NCI-H1694 (cell line): ENCODE measurements at regions not wholly inside any gene's neighbourhood (a gene's known extent, or its start where the extent isn't known, plus 50 kb on each side); places are given as distances from the start of the nearest gene placed in this dataset.
A peak's percentile ranks its signal among the peaks of the same experiment; 100 is the strongest.

Source experiments
- DNase-seq: peaks from one replicate; lab custom pipeline; 2025; lab: John Stamatoyannopoulos, UW

DNA sequence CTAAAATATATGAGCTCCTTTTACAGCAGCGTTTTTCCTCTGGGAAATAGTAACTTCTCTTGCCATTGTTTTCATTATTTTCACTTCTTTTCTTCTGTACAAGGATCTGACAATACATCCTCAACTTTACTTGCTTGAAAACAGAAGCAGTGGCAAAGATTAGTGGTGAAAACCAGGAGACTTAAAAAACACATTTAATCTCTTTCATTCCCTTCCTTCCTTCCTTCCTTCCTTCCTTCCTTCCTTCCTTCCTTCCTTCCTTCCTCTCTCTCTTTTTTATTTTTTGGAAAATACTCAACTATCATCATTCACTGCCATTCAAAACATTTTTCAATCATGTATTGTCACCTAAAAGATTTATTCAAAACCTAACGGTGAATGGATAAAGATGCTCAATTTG lies 1411.4 kb downstream of the NCAM2 start:
- no peak for DNase-seq

DNA sequence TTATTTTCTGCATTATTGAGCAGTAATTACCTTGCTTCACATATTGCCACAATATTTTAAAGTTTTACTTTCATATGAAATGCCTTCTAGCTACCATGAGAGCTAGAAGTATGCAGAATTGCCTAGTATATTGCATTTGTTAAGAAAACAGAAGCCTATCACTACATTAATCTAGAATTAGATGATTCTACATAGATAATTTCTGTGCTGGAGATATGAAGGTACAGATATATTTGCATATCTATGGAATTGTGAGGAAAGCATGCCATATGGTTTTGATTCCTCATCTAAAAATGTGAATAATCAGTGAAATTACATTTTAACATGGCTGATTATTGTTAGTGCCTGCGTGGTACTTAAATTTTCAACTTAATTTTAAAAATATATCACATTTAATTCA lies 1418.3 kb downstream of the NCAM2 start:
- no peak for DNase-seq

DNA sequence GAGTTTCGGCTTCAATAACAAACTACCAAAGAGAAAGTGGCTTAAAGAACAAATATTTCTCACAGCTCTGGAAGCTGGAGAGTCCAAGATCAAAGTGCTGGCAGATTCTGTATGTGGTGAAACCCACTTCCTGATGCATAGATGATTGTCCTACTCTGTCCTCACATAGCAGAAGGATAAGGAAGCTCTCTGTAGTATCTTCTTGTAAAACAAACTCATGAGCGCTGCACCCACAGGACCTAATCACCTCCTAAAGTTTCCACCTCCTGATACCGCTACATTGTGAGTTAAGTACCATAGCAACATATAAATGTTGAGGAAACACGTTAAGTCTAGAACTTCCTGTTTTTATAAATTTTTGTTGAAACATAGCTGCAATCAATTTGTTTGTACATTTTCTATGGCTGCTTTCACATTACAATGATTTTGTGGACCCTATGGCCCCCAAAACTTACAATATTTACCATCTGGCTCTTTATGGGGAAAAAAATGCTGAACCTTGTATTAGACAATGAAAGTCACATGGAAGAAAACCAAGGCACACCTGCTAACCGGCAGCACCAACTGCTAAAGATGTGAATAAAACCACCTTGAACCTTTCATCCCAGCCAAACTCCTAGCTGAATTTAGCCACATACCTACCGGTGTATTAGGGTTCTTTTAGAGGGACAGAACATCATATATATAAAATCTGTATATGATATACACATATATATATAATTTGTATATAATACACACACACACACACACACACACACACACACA lies 1423.4 kb downstream of the NCAM2 start:
- DNase-seq, result no peak

DNA sequence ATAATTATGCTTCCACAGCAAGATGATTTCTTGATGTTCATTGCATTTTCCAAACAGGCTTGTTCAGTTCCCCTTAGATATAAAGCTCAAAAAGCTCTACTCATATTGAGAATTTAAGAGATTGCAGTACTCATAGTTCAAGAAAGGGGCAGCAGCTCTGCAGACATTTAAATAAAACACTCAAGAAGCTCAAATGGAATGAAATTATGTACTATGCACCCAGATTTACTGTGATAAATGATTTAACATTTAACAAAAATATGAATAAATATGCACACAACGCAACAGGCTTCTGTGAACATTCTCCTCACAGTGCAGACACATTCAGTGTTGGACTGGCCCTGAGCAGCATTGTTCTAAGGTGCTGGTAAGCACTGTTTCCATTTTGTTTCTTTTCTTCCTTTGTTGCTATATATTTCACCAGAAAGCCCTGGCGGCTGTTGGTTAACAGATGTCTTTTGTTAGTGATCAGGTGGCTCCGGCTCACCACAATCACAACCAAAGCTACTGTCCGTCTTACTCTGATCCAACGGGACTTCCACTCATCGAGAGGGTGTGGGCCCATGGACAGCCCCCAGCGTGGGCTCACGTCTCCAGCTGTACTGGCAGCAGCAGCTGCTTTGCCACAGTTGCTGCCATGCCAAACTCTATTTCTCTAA lies 1440.3 kb downstream of the NCAM2 start:
- DNase-seq, result no peak

DNA sequence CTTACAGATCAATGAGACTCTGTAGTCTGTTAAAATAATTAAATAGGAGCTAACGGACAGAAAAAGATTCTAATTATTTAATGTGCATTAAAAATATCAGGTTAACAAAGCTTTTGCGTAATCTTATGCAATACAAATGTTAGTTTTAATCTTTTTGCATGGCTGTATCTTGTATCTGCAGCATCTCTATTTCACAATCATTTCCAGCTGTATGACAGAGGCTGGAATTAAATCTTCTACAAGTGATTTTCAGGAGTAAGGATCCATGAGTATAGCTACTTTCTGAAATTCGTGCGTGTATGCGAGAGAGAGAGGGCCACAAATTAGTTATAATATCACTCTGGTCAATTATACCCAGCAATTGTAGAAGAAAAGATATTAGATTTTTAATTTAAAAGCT lies 1446.8 kb downstream of the NCAM2 start:
- DNase-seq, result no peak

DNA sequence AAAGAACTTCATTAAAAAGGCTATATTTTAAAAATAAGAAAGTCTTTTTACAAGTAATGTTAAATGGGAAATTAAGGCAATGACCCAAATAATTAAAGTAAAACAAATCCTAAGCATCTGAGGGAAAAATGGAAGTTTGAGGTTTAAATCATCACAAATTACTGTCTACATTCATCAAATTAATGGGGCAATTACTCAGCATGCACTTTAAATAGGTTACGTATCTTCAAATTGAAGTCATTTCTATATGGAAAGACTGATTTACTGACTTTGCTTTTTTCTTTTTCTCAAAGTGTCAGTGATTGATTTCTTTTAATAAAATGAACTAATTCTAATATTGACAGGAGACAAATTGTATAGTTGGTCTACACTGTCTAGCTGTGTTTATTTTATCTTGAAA lies 1452.3 kb downstream of the NCAM2 start:
- DNase-seq, result no peak

DNA sequence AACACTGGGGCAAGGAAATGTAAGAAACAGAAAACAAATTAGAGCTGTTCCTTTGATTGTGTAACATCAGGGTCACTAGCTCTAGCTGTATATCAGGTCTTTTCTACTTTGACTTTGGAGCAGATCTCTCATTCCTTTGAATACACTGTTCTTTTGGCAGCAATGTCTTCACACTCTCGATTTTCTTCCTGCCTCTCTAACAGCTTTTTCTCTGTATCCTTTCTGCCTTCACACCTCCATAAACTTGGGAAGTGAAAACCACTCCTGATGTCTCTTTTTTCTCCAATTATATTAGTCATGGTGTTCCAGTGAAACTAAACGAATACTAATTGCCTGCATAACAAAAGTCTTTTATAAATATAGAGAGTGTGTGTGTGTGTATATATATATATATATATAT lies 1458.0 kb downstream of the NCAM2 start:
- DNase-seq, result no peak

DNA sequence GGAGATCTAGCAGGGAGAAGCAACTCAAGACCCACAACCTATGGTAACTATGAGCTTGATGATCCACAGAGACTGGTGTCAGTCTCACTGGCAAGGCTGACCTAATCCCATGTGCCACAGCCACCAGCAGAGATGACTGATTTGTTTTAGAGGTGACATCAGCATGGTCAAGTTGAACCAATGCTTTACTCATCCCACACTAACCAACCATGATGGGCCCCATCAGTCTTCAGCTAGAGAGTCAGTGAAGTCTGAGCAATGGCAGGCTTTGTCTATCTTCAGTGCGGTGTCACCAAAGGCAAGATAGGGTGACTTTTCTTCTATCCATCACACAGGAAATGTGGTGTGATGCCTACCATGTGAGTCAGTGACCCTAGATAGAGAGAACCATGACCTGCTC lies 1470.7 kb downstream of the NCAM2 start:
- DNase-seq, result no peak

DNA sequence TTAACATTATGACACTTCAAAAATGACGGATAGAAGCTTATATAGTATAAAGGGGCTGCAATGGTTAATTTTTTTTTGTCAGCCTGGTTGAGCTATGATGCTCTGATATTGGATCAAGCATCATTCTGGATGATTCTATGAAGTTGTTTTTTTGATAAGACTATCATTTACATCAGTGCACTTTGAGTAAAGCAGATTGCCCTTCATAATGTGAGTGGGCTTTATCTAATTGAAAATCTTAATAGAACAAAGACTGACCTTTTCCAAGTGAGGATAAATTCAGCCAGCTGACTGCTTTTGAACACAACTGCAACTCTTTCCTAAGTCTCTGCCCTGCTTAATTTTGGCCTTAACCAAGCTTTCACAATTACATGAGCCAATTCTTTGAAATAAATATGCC lies 1476.2 kb downstream of the NCAM2 start:
- no peak for DNase-seq

DNA sequence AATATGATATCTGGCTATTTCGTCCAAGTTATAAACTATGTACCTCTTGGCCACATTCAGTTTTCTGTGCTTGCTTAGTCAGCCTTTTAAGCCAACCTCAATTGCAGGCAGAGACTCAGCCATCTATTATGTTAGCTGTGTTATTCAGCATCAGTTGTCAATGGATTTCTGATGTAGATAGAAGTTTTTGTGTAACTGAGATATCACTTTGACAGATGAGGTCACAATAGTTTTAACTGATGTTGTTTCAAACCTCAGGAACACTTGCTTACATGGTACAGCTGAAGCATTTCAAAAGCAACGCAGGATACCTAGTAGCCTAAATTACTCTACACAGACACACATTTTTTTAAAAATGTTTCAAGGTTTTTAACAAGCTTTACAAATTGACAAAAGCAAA lies 1478.0 kb downstream of the NCAM2 start:
- no peak for DNase-seq

DNA sequence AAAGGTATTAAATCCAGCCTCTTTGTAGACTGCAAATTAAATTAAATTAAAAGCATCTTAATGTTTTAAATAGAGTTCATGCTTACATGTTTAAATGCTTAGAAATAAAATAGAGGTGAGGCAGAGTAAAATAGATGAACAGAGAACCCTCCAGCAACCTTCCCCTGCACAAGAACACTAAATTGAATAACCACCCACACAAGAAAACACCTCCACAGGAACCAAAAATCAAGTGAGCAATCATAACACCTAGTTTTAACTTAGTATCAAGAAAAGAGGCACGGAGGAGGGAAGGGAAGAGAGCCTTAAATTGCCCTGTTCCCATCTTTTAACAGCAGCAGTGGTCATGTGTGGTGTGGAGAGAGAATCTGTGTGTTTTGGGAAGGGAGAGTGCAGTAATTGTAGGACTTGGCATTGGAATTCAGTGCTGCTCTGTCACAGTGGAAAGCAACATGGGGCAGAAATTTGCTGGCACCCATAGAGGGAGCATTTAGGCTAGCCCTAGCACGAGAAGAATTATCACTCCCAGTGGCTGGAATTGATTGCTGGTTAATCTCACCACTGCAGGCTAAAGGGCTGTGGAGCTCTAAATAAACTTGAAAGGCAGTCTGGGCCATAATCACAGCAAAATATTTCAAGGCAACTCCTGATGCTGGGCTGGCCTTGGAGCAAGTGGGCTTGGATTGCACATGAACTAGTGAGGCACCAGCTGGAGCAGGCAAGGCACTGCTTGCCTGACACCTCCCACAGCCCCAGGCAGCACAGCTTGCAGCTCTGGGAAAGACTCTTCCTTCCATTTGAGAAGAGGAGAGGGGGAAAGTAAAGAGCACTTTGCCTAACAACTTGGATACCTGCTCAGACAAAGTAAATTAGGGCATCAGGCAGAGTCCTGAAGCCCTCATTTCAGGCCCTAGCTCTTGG lies 1478.8 kb downstream of the NCAM2 start:
- DNase-seq, result peak; percentile 25

DNA sequence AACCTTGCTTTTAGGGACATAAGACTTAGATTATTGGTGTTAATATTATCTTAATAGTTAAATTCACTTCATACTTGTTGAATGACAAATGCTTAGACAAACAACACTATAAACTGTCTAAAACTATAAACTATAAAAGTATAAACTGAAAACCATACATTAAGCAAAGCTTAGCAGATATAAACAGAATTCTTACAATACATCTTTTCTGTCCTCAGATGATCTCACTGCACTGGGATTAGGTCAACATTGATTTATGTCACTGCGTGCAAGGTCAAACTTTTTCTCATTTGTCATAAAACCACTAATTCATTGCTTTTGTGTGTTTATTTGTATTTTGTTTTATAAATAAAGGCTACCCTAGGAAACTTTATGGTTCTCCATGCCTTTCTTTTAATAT lies 1491.8 kb downstream of the NCAM2 start:
- no peak for DNase-seq

DNA sequence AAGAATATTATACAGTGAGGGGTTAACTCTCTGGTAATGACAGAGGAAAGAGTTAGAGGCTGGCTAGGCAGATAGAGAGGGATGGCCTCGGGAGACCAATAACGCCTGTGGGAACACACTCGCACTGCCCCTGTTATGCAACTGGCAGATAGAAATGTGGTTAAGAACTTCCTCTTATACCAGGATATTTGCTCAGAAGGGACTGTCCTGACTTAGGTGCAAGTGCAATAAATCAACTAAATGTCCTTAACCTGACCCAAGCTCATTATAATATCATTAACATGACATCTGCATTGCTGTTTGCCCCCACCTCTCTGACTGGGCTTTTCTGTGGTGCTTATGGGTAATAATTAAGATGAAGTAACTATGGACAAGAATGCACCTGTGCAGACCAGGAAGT lies 1518.0 kb downstream of the NCAM2 start:
- no peak for DNase-seq

DNA sequence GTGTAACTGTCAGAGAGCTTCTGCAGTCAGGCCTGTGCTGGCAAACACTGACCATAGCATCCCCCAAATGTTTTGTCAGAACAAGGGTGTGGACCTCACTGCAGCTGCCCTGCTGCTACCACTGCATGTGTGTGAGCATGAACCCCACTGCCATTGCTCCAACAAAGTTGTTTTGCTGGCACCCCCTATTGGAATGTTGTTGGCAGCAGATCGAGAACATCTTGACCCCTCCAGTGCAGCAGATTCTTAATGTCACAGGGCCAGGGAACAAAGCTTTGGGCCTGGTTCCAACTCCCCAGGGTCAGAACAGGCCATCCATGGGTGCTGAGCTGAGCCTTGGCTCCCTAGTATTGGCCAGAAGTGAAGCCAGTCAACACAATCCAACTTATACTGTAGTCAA lies 1537.4 kb downstream of the NCAM2 start:
- no peak for DNase-seq

DNA sequence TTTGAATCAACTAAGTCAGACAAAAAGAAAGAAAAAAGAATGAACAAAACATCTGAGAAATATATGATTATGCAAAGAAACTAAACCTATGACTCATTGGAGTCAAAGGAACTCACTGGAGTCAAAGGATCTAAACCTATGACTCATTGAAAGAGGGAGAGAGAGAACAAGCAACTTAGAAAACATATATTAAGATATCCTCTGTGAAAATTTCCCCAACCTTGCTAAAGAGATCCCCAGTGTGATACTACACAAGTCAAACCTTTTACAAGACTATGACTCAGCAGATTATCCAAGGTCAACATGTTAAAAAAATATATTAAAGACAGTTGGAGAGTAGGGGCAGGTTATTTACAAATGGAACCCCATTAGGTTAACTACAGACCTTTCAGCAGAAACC lies 1538.3 kb downstream of the NCAM2 start:
- DNase-seq, result no peak

DNA sequence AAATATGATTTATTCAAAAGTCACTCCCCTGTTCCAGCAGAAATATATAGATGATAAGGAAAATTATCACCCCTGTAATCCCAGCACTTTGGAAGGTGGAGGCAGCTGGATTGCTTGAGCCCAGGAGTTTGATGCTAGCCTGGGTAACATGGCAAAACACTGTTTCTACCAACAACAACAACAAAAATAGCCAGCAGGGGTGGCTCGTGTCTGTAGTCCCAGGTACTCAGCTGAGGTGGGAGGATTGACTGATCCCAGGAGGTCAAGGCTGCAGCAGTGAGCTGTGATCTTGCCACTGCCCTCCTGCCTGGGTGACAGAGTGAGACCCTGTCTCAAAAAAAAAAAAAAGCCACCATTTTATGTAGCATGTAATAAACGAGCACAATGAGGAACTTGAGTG lies 1546.5 kb downstream of the NCAM2 start:
- DNase-seq, result no peak

DNA sequence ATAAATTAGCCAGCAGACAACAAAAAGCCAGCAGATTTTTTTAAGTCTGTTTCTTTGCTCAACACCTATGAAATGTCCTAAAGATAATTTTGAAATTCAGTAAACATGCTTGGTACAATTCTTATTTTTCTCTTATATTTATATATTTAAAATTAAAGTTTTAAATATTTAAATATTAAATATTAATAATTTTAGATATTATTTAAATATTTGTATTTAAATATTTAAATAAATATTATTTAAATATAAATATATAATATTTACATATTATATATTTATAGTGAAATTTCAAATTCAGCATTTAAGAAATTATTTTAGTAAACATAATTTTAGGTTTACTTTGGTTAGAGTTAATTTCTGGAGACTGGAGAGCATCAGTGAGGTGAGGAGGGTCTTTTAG lies 1554.2 kb downstream of the NCAM2 start:
- no peak for DNase-seq

DNA sequence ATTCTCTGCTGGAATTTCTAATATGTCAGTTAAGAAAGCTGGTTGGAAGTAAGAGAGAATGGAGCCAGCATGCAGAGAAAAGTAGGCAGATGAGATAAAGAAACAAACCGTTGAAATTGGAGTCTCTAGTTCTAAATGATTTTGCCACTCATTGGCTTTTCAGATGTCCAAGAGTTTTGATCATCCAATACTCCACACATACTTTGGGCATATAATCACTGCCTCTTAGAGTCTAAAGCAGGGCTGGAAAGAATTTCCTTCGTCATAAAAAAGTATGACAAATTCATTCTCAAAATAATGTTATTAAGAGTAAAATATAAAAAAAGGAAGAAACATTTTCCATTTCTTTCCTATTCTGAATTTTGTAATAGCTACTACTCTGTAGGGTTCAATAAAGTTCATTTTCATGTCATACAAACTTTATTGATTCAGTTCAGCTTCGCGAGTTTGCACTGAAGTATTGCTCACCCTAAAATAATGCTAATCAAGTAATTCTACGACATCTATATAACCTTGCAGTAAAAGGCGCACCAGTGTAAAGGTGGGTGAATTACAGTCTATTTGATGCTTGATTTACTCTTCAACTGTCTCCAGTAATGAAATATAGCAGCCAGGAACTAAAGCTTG lies 1556.6 kb downstream of the NCAM2 start:
- DNase-seq, result no peak

DNA sequence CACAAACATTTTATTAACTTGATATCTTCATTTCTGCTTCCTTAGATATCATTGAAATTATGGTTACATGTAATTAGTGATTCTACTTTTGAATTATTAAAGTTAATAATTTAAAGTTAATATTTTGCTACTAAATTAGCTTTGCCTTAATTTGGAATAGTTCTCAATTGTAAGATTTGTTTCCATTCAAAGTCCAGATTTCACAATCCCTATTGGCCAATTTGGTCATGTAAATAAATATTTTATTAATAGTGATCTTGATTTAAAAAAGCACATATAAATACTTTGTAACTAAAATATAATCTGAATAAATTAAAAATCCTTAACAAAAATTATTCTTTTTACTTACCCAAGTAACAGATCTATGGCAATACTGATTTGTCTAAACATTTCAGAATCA lies 1558.6 kb downstream of the NCAM2 start:
- no peak for DNase-seq

DNA sequence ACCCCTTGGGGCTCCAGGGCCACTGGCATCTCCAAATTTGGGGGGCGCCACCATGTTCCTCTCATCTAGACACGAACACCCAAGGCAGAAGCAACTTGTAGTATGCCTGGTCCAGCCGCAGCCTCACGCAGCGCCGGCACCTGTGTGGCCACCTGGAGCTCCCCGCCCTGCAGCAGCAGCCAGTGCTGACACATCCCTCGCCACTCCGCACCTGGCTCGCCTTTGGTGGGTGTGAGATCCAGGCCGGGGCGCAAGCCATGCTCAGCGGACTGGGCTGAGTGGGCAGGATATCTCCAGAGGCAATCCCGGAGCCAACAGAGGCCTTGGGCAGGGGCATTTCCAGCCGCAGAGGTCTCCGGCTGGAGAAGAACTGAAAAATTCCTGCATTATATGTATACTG lies 1563.7 kb downstream of the NCAM2 start:
- no peak for DNase-seq

DNA sequence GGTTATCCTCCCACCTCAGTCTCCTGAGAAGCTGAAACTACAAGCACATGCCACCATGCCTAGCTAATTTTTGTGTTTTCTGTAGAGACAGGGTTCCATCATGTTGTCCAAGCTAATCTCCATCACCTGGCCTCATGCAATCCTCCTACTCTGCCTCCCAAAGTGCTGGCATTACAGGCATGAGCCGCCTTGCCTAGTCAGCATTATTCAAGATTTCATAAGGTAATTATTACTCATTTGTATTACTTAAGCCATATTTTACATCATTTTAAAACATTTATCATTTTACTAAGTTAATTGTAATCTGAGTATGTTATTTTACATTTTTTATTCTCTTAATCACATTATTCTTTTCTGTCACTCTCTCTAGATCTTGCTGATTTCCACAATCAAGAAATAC lies 1575.6 kb downstream of the NCAM2 start:
- DNase-seq, result no peak

DNA sequence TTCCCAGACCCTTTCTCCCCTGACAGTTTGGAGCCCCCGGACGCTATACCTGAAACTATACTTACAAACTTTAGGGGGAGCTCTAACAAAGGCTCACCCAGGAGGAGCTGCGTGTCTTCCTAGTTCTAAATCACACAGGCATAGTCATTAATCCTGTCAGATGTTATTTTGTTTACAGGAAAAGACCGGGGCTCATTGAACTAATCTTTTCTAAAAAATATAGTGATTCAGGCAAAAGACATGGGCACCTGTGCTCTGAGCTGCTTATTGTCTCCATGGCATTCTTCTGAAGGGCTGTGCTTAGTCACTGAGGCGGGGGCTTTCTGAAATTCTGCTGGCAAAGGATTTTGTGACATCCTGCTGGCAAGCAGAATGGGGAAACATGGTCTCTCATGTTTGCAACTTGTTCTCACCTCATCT lies 1577.0 kb downstream of the NCAM2 start:
- DNase-seq, result peak; percentile 58
